ENCODE measurements at regions not wholly inside any gene's neighbourhood (a gene's known extent, or its start where the extent isn't known, plus 50 kb on each side); places are given as distances from the start of the nearest gene placed in this dataset.

- Histone ChIP-seq H3K4me2 (replicated peaks; ENCODE audit: low read depth, low read length, poor library complexity, severe bottlenecking) (no peak overlapping the region), H3K79me2 (ENCODE audit: control insufficient read depth, insufficient read depth, low read length) (no peaks in the 10 kb centered on the region), H3K4me3 (ENCODE audit: control extremely low read depth in 1 of 5, extremely low read depth in 1 of 5, insufficient read depth in 1 of 5, low read depth in 2 of 5, low read length in 4 of 5) (no peak overlapping the region), H3K4me1 (ENCODE audit: control insufficient read depth in 2 of 2, insufficient read depth in 2 of 2, low read length in 2 of 2) (no peaks in the 10 kb centered on the region), H2AFZ (ENCODE audit: insufficient read depth, low read depth, low read length, poor library complexity, severe bottlenecking) (no peak overlapping the region), H3K9ac (ENCODE audit: low read length) (no peak overlapping the region), H3K9me3 (ENCODE audit: control extremely low read depth in 1 of 3, control insufficient read depth in 2 of 3, insufficient read depth in 1 of 3, low read length in 2 of 3) (no peaks in the 10 kb centered on the region), H4K20me1 (ENCODE audit: control insufficient read depth, insufficient read depth, low read length, poor library complexity, severe bottlenecking) (no peaks in the 10 kb centered on the region), H3K27me3 (replicated peaks in 1 of 4; ENCODE audit: control extremely low read depth in 1 of 4, control insufficient read depth in 3 of 4, insufficient read depth in 4 of 4, low read length in 3 of 4) (no peaks in the 10 kb centered on the region), H3K36me3 (replicated peaks in 1 of 2; ENCODE audit: control extremely low read depth in 1 of 2, control insufficient read depth in 1 of 2, extremely low read depth in 1 of 2, insufficient read depth in 2 of 2, low read length in 1 of 2) (no peaks in the 10 kb centered on the region), H3K27ac (ENCODE audit: low read length in 2 of 2) (no peak overlapping the region)
- no peak overlapping the region for H3K27ac Mint-ChIP-seq
- ATAC-seq (ENCODE audit: low read depth) = no peak
- no peaks in the 10 kb centered on the region for H3K27me3 Mint-ChIP-seq
- intact Hi-C loops (cut with micrococcal nuclease) = no loop called here
- CTCF ChIA-PET = no interaction called here
- H3K9me3 Mint-ChIP-seq (ENCODE audit: insufficient read depth) = peaks cover 2% of the 10 kb centered on the region
- TF ChIP-seq EZH2 (IDR thresholded peaks at IDR 0.05; ENCODE audit: borderline replicate concordance, insufficient read depth, low read depth, low read length, poor library complexity, severe bottlenecking) = no peak
- TF ChIP-seq, protein P1, sequence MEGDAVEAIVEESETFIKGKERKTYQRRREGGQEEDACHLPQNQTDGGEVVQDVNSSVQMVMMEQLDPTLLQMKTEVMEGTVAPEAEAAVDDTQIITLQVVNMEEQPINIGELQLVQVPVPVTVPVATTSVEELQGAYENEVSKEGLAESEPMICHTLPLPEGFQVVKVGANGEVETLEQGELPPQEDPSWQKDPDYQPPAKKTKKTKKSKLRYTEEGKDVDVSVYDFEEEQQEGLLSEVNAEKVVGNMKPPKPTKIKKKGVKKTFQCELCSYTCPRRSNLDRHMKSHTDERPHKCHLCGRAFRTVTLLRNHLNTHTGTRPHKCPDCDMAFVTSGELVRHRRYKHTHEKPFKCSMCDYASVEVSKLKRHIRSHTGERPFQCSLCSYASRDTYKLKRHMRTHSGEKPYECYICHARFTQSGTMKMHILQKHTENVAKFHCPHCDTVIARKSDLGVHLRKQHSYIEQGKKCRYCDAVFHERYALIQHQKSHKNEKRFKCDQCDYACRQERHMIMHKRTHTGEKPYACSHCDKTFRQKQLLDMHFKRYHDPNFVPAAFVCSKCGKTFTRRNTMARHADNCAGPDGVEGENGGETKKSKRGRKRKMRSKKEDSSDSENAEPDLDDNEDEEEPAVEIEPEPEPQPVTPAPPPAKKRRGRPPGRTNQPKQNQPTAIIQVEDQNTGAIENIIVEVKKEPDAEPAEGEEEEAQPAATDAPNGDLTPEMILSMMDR (IDR thresholded peaks at IDR 0.05) = no peak
- DNase-seq = no peak
- POLR2A ChIA-PET = no interaction called here
- no peak overlapping the region for H3K4me3 Mint-ChIP-seq
- no peaks in the 10 kb centered on the region for H3K4me1 Mint-ChIP-seq
Measured at GRCh38 chr5:106481374-106481773, 1189.4 kb downstream of the EFNA5 start.

DNA sequence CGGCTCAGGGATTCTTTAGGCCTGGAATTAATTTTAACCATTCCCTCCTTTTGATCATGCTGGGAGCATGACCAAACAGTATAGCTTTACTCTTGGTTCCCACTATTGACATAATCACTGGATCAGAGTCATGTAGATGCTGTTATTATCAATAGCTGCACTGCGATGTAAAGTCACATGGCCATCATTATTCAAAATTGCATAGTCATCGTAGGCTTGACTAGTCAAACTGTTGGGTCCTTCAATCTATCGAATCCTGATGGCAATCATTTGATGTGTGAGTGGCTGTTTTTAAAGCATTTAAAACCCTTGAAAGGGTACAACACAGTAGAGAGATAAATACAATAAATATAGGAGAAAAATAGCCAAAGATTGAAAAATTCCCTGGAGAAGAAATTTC, 1194.1 kb downstream of the EFNA5 start:
- no peak for ATAC-seq (ENCODE audit: low read depth)
- CTCF ChIA-PET = interaction anchor here (1.1 kb wide), 1 partner anchor 35 kb away, joined by 3 read pairs; no protein-coding TSS in a partner anchor
- no peaks in the 10 kb centered on the region for H3K36me3 ChIP-seq (replicated peaks in 1 of 2; ENCODE audit: control extremely low read depth in 1 of 2, control insufficient read depth in 1 of 2, extremely low read depth in 1 of 2, insufficient read depth in 2 of 2, low read length in 1 of 2)
- no peak overlapping the region for H2AFZ ChIP-seq (ENCODE audit: insufficient read depth, low read depth, low read length, poor library complexity, severe bottlenecking)
- Mint-ChIP-seq H3K27me3 (no peaks in the 10 kb centered on the region), H3K27ac (no peak overlapping the region), H3K4me1 (no peaks in the 10 kb centered on the region), H3K4me3 (no peak overlapping the region), H3K9me3 (ENCODE audit: insufficient read depth) (no peaks in the 10 kb centered on the region)
- no peak overlapping the region for H3K4me2 ChIP-seq (replicated peaks; ENCODE audit: low read depth, low read length, poor library complexity, severe bottlenecking)
- DNase-seq = no peak
- intact Hi-C loops (cut with micrococcal nuclease) = no loop called here
- POLR2A ChIA-PET = no interaction called here
- no peak for TF ChIP-seq EZH2 (IDR thresholded peaks at IDR 0.05; ENCODE audit: borderline replicate concordance, insufficient read depth, low read depth, low read length, poor library complexity, severe bottlenecking)
- TF ChIP-seq, protein P1 (IDR thresholded peaks at IDR 0.05) = no peak
- no peaks in the 10 kb centered on the region for H4K20me1 ChIP-seq (ENCODE audit: control insufficient read depth, insufficient read depth, low read length, poor library complexity, severe bottlenecking)
- H3K79me2 ChIP-seq (ENCODE audit: control insufficient read depth, insufficient read depth, low read length) = no peaks in the 10 kb centered on the region
- no peak overlapping the region for H3K4me3 ChIP-seq (ENCODE audit: control extremely low read depth in 1 of 5, extremely low read depth in 1 of 5, insufficient read depth in 1 of 5, low read depth in 2 of 5, low read length in 4 of 5)
- no peaks in the 10 kb centered on the region for H3K4me1 ChIP-seq (ENCODE audit: control insufficient read depth in 2 of 2, insufficient read depth in 2 of 2, low read length in 2 of 2)
- no peak overlapping the region for H3K9ac ChIP-seq (ENCODE audit: low read length)
- H3K27ac ChIP-seq (ENCODE audit: low read length in 2 of 2) = no peak overlapping the region
- no peaks in the 10 kb centered on the region for H3K27me3 ChIP-seq (replicated peaks in 1 of 4; ENCODE audit: control extremely low read depth in 1 of 4, control insufficient read depth in 3 of 4, insufficient read depth in 4 of 4, low read length in 3 of 4)
- no CpG with 5 or more reads among the region's 4 CpGs for WGBS (ENCODE audit: insufficient coverage)
- H3K9me3 ChIP-seq (ENCODE audit: control extremely low read depth in 1 of 3, control insufficient read depth in 2 of 3, insufficient read depth in 1 of 3, low read length in 2 of 3) = peaks cover 0 to 4% (median 1%) of the 10 kb centered on the region in 3 donors
